ENCODE measurements at regions not wholly inside any gene's neighbourhood (a gene's known extent, or its start where the extent isn't known, plus 50 kb on each side); places are given as distances from the start of the nearest gene placed in this dataset.

DNA sequence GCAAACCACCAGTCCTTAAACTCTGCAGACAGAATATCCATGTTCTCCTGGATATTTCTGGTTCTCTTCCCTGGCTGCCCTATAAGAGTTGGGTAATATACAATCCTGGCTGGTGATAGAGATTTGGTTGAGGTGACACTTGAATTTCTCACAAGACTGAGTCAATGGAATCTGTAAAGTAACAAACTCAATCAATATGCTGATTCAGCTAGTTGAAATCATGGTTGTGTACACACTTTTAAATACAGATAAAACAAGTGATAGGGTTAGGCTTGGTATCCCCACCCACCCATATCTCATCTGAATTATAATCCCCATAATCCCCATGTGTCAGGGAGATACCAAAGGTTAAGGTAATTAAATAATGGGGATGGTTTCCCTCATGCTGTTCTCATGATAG, 349.2 kb upstream of the MAD2L1 start:
- no peak for DNase-seq

- no peak for DNase-seq
Measured at GRCh38 chr4:120406960-120407359, 340.3 kb upstream of the MAD2L1 start.

DNA sequence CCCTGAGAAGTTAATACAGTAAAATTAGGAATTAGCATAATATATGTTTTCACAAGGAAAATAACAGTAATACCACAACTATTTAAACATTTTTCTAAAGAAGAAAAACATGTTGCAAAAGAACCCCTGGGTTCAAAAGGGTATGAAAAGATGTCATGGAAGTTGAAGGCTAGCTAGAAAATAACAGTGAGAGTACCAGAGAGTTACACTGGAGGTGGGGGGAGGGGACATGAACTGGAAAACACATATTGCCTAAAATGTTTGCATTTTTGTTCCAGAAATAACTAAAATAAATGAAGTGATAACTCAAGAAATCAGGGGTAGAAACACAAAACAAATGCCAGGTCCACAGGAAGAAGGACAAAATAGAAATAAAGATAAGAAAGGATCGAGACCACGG, 336.6 kb upstream of the MAD2L1 start:
- no peak for DNase-seq

DNA sequence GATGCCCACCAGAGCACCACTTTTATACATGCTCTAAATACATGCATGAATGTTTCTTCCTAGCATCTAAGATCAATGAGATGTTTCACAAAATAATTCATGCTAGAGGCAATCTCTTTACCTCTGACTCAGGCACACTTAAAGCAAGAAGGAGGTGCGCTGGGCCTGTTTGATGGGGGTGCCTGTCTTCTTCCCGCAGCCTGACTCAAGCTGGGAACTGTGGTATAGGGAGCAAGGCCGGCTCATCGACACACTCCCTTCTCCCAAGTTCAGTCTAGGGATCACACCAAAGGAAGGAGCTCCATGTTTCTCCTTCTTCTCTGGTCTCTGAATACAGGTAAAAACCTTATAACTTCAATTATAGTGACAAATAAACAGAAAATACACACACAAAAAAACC, 333.8 kb upstream of the MAD2L1 start:
- DNase-seq = no peak

- DNase-seq = no peak
Measured at GRCh38 chr4:120399826-120400225, 333.2 kb upstream of the MAD2L1 start.

- no peak for DNase-seq
Measured at GRCh38 chr4:120395746-120396145, 329.1 kb upstream of the MAD2L1 start.

DNA sequence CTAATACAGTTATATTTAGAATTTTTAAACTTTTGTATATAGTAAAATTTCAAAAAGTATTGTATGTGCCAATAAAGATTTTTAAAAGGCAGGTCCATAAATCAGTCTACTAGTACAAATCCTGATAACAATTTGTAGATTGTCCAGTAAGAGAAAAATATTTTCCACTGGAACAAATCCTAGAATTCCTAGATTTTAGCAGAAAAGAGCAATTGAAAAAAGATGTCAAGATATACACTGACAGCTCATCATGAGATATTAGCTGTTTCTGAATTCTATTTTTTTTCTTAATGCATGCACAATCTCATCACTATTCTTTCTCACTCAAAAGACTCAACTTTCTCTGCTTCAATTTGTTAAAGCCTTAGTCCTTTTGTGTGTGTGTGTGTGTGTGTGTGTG, 289.2 kb upstream of the MAD2L1 start:
- DNase-seq = no peak

DNA sequence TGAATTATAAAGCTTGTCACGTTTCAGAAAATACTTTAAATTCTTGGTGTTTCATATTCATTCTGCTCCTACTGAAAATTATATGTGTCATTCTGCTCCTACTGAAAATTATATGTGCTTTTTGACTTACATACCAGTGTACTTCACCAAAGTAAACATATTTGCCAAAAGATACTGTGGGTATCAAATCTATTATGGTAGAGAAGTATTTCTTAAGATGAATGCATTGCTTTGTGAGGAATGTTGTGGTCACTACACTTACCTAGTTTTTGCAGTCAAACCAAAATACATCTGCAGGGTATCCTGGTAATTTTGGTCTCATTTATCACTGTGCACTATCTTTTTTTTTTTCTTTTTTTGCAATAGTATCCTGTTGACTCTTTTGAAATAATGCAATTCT, 287.7 kb upstream of the MAD2L1 start:
- no peak for DNase-seq

DNA sequence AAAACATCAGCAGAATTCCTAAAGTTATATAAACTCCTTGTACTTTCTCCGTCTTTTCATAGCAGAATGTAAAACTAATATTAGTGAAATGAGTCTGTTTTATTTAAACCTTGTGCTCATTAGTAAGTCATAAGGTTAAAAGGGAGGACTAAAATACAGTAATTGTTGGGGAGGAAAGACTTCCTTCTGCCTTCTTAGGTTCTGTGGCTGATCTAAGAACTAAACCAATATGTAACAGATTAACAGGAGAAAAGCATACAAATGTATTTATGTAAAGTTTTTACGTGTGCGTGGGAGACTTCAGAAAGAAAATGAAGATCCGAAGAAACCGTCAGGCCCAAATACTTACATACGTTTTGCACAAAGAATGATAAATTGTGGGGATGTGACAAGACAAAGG, 286.6 kb upstream of the MAD2L1 start:
- DNase-seq = no peak

DNA sequence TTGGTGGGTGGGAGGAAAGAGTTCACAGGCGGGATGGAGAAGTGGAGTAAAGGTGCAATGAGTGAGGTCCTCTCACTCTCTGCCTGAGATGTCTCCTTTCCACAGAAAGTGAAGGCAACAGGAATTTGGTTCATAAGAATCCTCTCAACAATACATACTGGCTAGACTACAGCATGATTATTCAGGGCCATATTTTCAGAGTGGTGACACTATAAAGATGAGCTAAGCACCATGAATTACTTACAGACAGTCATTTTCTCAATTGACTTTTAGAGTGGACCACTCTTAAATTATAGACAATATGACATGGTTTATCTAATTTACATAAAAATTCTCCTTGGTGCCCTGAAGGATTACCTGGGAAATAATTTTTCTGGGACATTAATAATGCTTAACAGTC, 286.1 kb upstream of the MAD2L1 start:
- no peak for DNase-seq

GRCh38 chr4:120348948-120349347, 282.3 kb upstream of the MAD2L1 start:
- DNase-seq = no peak

DNA sequence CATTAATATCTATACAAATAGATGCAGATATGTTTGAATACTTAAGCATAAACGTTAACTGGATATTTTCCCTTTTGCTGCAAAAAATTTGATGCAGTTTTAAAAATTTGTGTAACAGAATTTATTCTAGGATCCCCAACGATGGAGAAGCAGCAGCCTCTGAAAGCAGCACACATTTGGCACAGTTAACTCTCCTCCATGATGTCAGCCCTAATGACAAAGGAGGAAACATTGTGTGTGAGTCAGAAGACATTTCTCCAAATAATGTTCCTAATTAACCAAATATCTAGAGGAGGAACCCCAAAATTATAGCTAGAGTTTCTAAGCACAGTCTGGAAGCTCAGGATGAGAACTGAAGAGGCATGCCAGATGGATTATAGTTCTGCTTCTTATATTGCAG, 281.9 kb upstream of the MAD2L1 start:
- DNase-seq = no peak

GRCh38 chr4:120331486-120332370, 265.1 kb upstream of the MAD2L1 start:
- peak; percentile 0 for DNase-seq

GRCh38 chr4:120329386-120329785, 262.7 kb upstream of the MAD2L1 start:
- no peak for DNase-seq

DNA sequence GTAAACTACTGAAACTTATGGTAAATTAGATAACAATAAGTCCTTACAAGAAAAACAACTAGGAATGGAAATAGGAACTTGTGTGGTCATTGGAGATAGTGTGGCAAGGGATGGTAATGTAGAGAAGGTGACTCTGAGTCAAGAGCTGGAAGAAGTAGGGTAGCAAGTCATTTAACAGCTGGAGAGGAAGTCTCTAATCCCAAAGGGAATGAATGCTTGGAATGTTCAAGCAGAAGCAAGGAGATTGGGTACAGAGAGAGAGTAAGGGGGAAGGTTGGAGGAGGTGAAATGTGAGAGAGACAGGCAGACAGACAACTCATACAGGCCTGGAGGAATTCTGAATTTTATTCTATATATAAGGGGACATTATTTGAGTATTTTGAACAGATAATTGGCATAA, 260.6 kb upstream of the MAD2L1 start:
- no peak for DNase-seq

GRCh38 chr4:120319046-120319767, 252.6 kb upstream of the MAD2L1 start:
- no peak for DNase-seq

- DNase-seq = no peak
Measured at GRCh38 chr4:120318196-120318846, 251.7 kb upstream of the MAD2L1 start.

DNA sequence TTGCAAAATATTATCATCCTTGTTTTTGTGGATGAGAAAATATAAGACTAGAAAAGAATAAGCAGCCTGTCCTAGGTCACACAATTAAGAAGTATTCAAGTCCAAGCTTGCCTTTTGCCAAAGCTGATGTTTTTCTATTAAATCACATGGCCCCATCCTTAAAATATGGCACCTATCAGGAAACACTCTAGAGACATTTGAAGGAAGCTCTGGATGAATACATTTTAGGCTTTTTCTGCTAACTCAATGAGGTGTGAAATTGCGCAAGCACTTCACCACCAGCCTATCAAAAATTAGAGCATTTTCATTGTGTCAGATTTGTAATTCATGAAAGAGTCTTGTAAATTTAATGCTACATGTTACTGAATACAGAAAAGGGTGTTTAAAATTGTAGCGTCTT, 251.1 kb upstream of the MAD2L1 start:
- DNase-seq = no peak

- no peak for DNase-seq
Measured at GRCh38 chr4:120316416-120316815, 249.8 kb upstream of the MAD2L1 start.

DNA sequence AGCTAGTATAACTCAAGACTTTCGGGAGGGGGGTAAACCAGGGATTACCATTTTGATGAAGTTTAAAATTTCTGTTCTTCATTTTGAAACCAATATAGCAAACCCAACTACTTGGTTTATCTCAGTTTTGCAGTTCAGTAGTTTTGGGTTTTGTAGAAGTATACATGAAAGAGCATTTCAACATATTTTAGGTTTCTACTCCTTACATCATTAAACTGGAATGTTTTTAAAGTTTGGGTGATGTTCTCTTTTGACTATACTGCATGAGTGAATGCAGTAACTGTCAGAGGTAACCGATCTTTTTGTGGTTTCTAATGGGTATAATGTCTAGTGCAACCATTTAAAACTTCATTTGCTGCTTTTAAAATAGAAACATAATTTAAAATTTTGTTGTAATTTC, 248.3 kb upstream of the MAD2L1 start:
- no peak for DNase-seq

DNA sequence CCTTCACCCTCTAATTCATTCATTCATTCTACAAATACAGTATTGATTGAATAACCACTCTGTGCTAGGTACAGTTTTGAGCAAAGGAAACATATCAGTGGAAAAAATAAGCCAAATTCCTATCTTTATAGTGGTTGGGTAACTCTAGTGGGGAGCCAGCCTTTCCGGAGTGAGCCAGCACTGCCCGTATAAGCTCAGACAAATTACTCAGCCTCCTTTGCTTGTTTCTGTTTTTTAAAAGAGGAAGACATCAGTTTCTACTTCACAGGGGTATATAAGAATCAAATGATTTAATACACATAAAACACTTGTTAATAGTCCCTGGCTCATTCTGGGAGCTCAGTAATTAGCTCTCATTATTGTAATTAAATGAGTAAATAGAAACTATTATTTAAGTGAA, 238.2 kb upstream of the MAD2L1 start:
- no peak for DNase-seq

DNA sequence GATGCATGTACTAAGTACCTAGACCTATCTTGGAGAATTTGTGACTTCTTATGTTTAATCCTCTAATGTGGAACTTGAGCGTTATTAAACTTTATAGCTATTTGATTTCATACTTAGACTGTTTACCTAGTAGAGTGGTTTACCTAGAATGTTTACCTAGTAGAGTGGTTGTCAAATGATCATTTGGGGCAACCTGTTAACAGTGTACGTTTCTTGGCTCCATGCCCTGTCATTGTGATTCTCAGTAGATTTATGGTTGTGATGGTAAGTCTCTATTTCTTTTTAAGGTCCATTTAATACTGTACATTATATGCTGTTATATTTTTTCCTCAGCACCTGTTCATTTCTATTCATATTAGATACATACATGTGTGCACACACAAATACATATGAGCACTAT, 233.0 kb upstream of the MAD2L1 start:
- DNase-seq = peak; percentile 51

GRCh38 chr4:120293341-120293740, 226.7 kb upstream of the MAD2L1 start:
- DNase-seq = no peak

GRCh38 chr4:120291541-120291940, 224.9 kb upstream of the MAD2L1 start:
- no peak for DNase-seq

Measured in NCI-H510A (cell line).